A549 (cell line): ENCODE measurements at regions not wholly inside any gene's neighbourhood (a gene's known extent, or its start where the extent isn't known, plus 50 kb on each side); places are given as distances from the start of the nearest gene placed in this dataset.

Experiments used
- ATAC-seq, 2 experiments: fragments of 200-7000 bp in 1 of 2; fragments of >200 bp in 1 of 2; cut with Nextera tagmentation in 1 of 2; cut with Tn5 transposase in 1 of 2; 3 replicates each; pipeline versions ENCODE4 v1.8.0 to v1.9.1; 2018 to 2020; ENCODE audit warnings: mild to moderate bottlenecking in 1 of 2, moderate library complexity in 1 of 2
- CTCF ChIA-PET: fragments of 300-600 bp; sonication (Branson Sonifier 250); formaldehyde crosslinking; extraction: SDS; loops from one replicate; lab custom pipeline; 2021; ENCODE audit warnings: antibody characterized with exemption, inconsistent platforms; lab: Yijun Ruan, JAX
- POLR2A ChIA-PET: fragments of 350-600 bp; formaldehyde crosslinking; extraction: SDS; loops from one replicate; lab custom pipeline; 2021; ENCODE audit warnings: antibody characterized with exemption, inconsistent platforms; lab: Yijun Ruan, JAX
- DNase-seq, 2 experiments: peaks; one replicate each; pipeline versions ENCODE4 v3.0.0 to v3.0.0-alpha.2; 2011 to 2016; ENCODE audit warnings: low read depth in 1 of 2, low spot score in 1 of 2
- FAIRE-seq: peaks from 2 replicates; lab custom pipeline; 2011; peaks lifted over from hg19 to GRCh38; lab: Jason Lieb, UNC
- H3K27ac ChIP-seq, 2 experiments: fragments of >200 bp; sonication (Bioruptor Twin); formaldehyde crosslinking; 3 replicates each; pipeline ENCODE4 v1.5.1; 2016 to 2017
- H3K4me1 ChIP-seq: fragments of >200 bp; sonication (Bioruptor Twin); formaldehyde crosslinking; 3 replicates; pipeline ENCODE4 v1.6.1; 2016
- H3K4me2 ChIP-seq: fragments of >200 bp; sonication (Bioruptor Twin); formaldehyde crosslinking; 3 replicates; pipeline ENCODE4 v1.6.1; 2016
- H3K4me3 ChIP-seq: fragments of >200 bp; sonication (Bioruptor Twin); formaldehyde crosslinking; 3 replicates; pipeline ENCODE4 v1.5.1; 2016
- H3K9me3 ChIP-seq: fragments of >200 bp; sonication (Bioruptor Twin); formaldehyde crosslinking; 3 replicates; pipeline ENCODE4 v1.6.1; 2016
- CBX2 ChIP-seq: fragments of 200-600 bp; sonication (generic); IDR thresholded peaks from 2 replicates; pipeline ENCODE4 v1.6.1; 2016; ENCODE audit warnings: low read depth, mild to moderate bottlenecking, borderline replicate concordance
- CHD2 ChIP-seq: fragments of 150-350 bp; IDR thresholded peaks from 2 replicates; pipeline ENCODE4 v1.6.1; 2014; ENCODE audit warnings: low read length; ENCODE audit not compliant: partially characterized antibody
- CHD4 ChIP-seq: fragments of 200-600 bp; sonication (generic); IDR thresholded peaks from 2 replicates; pipeline ENCODE4 v1.6.1; 2016; ENCODE audit warnings: antibody characterized with exemption, mild to moderate bottlenecking, borderline replicate concordance
- EHF ChIP-seq: fragments of 250-450 bp; sonication (Bioruptor Pico); IDR thresholded peaks from 2 replicates; pipeline ENCODE4 v1.5.0; 2020; ENCODE audit warnings: mild to moderate bottlenecking
- EP300 ChIP-seq, 2 experiments: fragments of >200 bp; sonication (Bioruptor Twin); formaldehyde crosslinking; IDR thresholded peaks; 2 replicates in 1 of 2; 3 replicates in 1 of 2; pipeline ENCODE4 v1.6.1; 2016 to 2017
- FOSB ChIP-seq: fragments of 250-450 bp; sonication (Bioruptor Pico); IDR thresholded peaks from 2 replicates; pipeline ENCODE4 v1.5.0; 2020; ENCODE audit warnings: mild to moderate bottlenecking, moderate library complexity
- HOXB5 ChIP-seq: fragments of 250-450 bp; sonication (Bioruptor Pico); IDR thresholded peaks from 2 replicates; pipeline ENCODE4 v1.5.0; 2020; ENCODE audit warnings: mild to moderate bottlenecking, moderate library complexity
- JUN ChIP-seq, 2 experiments: fragments of >200 bp; sonication (Bioruptor Twin); formaldehyde crosslinking; IDR thresholded peaks; 2 replicates in 1 of 2; 3 replicates in 1 of 2; pipeline ENCODE4 v1.6.1; 2016 to 2017
- JUNB ChIP-seq: fragments of >200 bp; sonication (Bioruptor Twin); formaldehyde crosslinking; IDR thresholded peaks from 2 replicates; pipeline ENCODE4 v1.6.1; 2016
- KDM5A ChIP-seq: fragments of 200-600 bp; sonication (generic); IDR thresholded peaks from 2 replicates; pipeline ENCODE4 v1.6.1; 2016; ENCODE audit warnings: antibody characterized with exemption, mild to moderate bottlenecking
- NPAS2 ChIP-seq: fragments of 250-450 bp; sonication (Bioruptor Pico); IDR thresholded peaks from 2 replicates; pipeline ENCODE4 v1.8.0; 2022; ENCODE audit warnings: mild to moderate bottlenecking, moderate library complexity, borderline replicate concordance
- POLR2A ChIP-seq: IDR thresholded peaks from 2 replicates; pipeline ENCODE4 v1.6.1; 2012; ENCODE audit warnings: mild to moderate bottlenecking, low read length
- POLR2AphosphoS2 ChIP-seq: conservative IDR thresholded peaks from 2 replicates; pipeline ENCODE4 v1.6.1; 2012; ENCODE audit warnings: low read length, improper control_type of control experiment, inconsistent platforms
- RAD21 ChIP-seq, 2 experiments: fragments of >200 bp in 1 of 2; sonication (Bioruptor Twin) in 1 of 2; formaldehyde crosslinking in 1 of 2; IDR thresholded peaks in 1 of 2; conservative IDR thresholded peaks in 1 of 2; 2 replicates in 1 of 2; 3 replicates in 1 of 2; pipeline ENCODE4 v1.6.1; 2012 to 2018; ENCODE audit warnings: inconsistent platforms in 1 of 2
- RCOR1 ChIP-seq: fragments of 150-350 bp; IDR thresholded peaks from 2 replicates; pipeline ENCODE4 v1.6.1; 2014; ENCODE audit warnings: antibody characterized with exemption, low read length, low read depth
- RFX5 ChIP-seq: fragments of 450-650 bp; IDR thresholded peaks from 2 replicates; pipeline ENCODE4 v1.7.1; 2014; ENCODE audit warnings: antibody characterized with exemption, mild to moderate bottlenecking, moderate library complexity
- RNF2 ChIP-seq: fragments of 200-600 bp; sonication (generic); IDR thresholded peaks from 2 replicates; pipeline ENCODE4 v1.6.1; 2016; ENCODE audit warnings: low read depth, mild to moderate bottlenecking, antibody characterized with exemption, moderate library complexity, borderline replicate concordance
- SMC3 ChIP-seq: fragments of >200 bp; sonication (Bioruptor Twin); formaldehyde crosslinking; IDR thresholded peaks from 3 replicates; pipeline ENCODE4 v1.6.1; 2018; ENCODE audit warnings: inconsistent platforms
- TFCP2L1 ChIP-seq: fragments of 250-450 bp; sonication (Bioruptor Pico); IDR thresholded peaks from 2 replicates; pipeline ENCODE4 v1.5.0; 2021; ENCODE audit warnings: mild to moderate bottlenecking
- TP53 ChIP-seq: fragments of 250-450 bp; sonication (Bioruptor Pico); IDR thresholded peaks from 2 replicates; pipeline ENCODE4 v1.5.0; 2021; ENCODE audit warnings: mild to moderate bottlenecking, moderate library complexity
- ZC3H11A ChIP-seq: fragments of 450-650 bp; IDR thresholded peaks from 2 replicates; pipeline ENCODE4 v1.6.1; 2014; ENCODE audit warnings: antibody characterized with exemption, mild to moderate bottlenecking
- ZNF302 ChIP-seq: fragments of 250-450 bp; sonication (Bioruptor Pico); IDR thresholded peaks from 2 replicates; pipeline ENCODE4 v1.9.0; 2021; ENCODE audit warnings: inconsistent platforms, mild to moderate bottlenecking, moderate library complexity
- ZSCAN20 ChIP-seq: fragments of 250-450 bp; sonication (Bioruptor Pico); IDR thresholded peaks from 2 replicates; pipeline ENCODE4 v1.8.0; 2022; ENCODE audit warnings: mild to moderate bottlenecking, moderate library complexity
- WGBS: methylation state at CpG from one replicate; pipeline ENCODE4 v1.1.6; 2017; ENCODE audit errors: missing lambda C conversion rate; 5-methylcytosine and 5-hydroxymethylcytosine counted together
- TF ChIP-seq, protein P1 (sequence below): fragments of >200 bp; sonication (Bioruptor Twin); formaldehyde crosslinking; IDR thresholded peaks from 2 replicates; pipeline ENCODE4 v1.6.1; 2016
- TF ChIP-seq, protein P2 (sequence below): fragments of >200 bp; sonication (Bioruptor Twin); formaldehyde crosslinking; IDR thresholded peaks from 3 replicates; pipeline ENCODE4 v1.6.1; 2016
- TF ChIP-seq, protein P3 (sequence below): fragments of >200 bp; sonication (Bioruptor Twin); formaldehyde crosslinking; IDR thresholded peaks from 3 replicates; pipeline ENCODE4 v1.5.1; 2016
- TF ChIP-seq, protein P4 (sequence below): fragments of 250-450 bp; sonication (Bioruptor Pico); IDR thresholded peaks from 2 replicates; pipeline ENCODE4 v1.5.0; 2020; ENCODE audit warnings: low read depth, mild to moderate bottlenecking, moderate library complexity

DNA sequence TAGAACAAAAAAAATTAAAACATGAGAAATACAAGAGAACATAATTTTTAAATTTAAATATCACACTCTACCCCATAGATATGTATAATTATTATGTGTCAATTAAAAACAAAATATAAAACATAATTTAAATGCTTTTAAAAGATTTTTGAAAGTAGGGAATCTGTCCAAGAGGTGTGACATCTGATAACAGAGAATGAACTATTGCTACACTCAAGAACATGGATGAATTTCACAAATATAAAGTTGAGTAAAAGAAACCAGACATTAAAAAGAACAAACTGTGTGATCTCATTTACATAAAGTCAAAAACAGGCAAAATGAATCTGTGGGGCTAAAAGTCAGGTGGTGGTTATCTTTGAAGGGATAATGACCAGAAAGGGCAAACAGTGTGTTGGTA is 106.5 kb upstream of the COL21A1 start:
- no peak overlapping the region for H3K27ac ChIP-seq
- FAIRE-seq (no peak), ATAC-seq (no peak), DNase-seq (no peak)
- peaks cover 10% of the 10 kb centered on the region; the same call in 2 of the 3 replicates for H3K9me3 ChIP-seq
- no peaks in the 10 kb centered on the region for H3K4me1 ChIP-seq
- no peak overlapping the region for H3K4me2 ChIP-seq
- no peak for TF ChIP-seq RAD21 (conservative IDR thresholded peaks at IDR 0.05 in 1 of 2, IDR thresholded peaks at IDR 0.05 in 1 of 2)
- no peak overlapping the region for H3K4me3 ChIP-seq
- ChIA-PET CTCF (no interaction called here), POLR2A (no interaction called here)

DNA sequence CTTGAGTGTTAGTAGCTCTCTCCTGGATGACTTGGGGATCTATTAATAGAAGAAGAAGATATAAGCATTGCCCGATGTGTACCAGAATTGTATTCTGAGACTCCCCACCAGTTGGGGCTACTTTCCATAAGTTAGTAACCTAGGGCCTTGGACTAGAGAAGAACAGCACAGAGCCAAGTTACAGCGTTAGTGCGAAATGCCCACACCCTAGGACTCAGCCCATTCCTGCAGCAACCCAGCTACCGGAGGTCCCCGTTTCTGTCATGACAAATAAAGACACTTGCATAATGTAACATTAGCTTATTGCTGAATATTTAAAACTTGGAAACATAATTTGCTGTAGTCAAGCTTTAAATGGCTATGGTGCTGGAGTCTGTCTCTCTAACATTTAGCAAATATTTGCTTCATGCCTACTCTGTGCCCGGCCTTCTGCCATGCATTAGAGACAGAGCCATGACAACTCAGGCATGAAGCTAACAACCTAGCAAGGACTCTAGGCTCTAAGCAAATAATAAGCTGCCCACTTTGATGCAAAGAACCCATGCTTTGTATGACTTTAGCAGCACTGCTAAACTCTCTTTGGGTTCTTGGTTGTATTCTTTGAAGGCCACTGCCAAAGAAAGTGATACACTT is 103.4 kb upstream of the COL21A1 start:
- DNase-seq (no peak), FAIRE-seq (no peak), ATAC-seq (no peak)
- no peak overlapping the region for H3K4me2 ChIP-seq
- 78% methylated on average over 6 of the region's 6 CpGs for WGBS
- ChIA-PET CTCF (interaction anchor here (1.0 to 1.7 kb wide), 2 partner anchors 11 to 20 kb away, joined by 3 to 5 read pairs; no protein-coding TSS in a partner anchor), POLR2A (no interaction called here)
- no peak overlapping the region for H3K27ac ChIP-seq
- no peaks in the 10 kb centered on the region for H3K4me1 ChIP-seq
- TF ChIP-seq RCOR1 (no peak), RAD21 (conservative IDR thresholded peaks at IDR 0.05 in 1 of 2, IDR thresholded peaks at IDR 0.05 in 1 of 2) (no peak), TP53 (CRISPR knock-in tag) (no peak), EP300 (IDR thresholded peaks at IDR 0.05) (no peak), ZSCAN20 (CRISPR knock-in tag) (no peak), CHD4 (no peak), ZNF302 (CRISPR knock-in tag) (no peak), NPAS2 (no peak), POLR2AphosphoS2 (no peak), CBX2 (no peak), JUN (IDR thresholded peaks at IDR 0.05) (no peak)
- TF ChIP-seq, protein P1, sequence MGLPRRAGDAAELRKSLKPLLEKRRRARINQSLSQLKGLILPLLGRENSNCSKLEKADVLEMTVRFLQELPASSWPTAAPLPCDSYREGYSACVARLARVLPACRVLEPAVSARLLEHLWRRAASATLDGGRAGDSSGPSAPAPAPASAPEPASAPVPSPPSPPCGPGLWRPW: no peak
- TF ChIP-seq, protein P2, sequence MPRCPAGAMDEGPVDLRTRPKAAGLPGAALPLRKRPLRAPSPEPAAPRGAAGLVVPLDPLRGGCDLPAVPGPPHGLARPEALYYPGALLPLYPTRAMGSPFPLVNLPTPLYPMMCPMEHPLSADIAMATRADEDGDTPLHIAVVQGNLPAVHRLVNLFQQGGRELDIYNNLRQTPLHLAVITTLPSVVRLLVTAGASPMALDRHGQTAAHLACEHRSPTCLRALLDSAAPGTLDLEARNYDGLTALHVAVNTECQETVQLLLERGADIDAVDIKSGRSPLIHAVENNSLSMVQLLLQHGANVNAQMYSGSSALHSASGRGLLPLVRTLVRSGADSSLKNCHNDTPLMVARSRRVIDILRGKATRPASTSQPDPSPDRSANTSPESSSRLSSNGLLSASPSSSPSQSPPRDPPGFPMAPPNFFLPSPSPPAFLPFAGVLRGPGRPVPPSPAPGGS: no peak
- TF ChIP-seq, protein P3, sequence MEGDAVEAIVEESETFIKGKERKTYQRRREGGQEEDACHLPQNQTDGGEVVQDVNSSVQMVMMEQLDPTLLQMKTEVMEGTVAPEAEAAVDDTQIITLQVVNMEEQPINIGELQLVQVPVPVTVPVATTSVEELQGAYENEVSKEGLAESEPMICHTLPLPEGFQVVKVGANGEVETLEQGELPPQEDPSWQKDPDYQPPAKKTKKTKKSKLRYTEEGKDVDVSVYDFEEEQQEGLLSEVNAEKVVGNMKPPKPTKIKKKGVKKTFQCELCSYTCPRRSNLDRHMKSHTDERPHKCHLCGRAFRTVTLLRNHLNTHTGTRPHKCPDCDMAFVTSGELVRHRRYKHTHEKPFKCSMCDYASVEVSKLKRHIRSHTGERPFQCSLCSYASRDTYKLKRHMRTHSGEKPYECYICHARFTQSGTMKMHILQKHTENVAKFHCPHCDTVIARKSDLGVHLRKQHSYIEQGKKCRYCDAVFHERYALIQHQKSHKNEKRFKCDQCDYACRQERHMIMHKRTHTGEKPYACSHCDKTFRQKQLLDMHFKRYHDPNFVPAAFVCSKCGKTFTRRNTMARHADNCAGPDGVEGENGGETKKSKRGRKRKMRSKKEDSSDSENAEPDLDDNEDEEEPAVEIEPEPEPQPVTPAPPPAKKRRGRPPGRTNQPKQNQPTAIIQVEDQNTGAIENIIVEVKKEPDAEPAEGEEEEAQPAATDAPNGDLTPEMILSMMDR: no peak
- H3K9me3 ChIP-seq: peaks cover 10% of the 10 kb centered on the region; the same call in 2 of the 3 replicates
- H3K4me3 ChIP-seq: no peak overlapping the region

- no peak overlapping the region for H3K27ac ChIP-seq
- no peak overlapping the region for H3K4me2 ChIP-seq
- FAIRE-seq (no peak), DNase-seq (no peak), ATAC-seq (no peak)
- H3K4me3 ChIP-seq: no peak overlapping the region
- H3K9me3 ChIP-seq: peaks cover 10% of the 10 kb centered on the region; the same call in 2 of the 3 replicates
- POLR2A ChIA-PET: no interaction called here
- 72% methylated on average over 3 of the region's 3 CpGs for WGBS
- no peaks in the 10 kb centered on the region for H3K4me1 ChIP-seq
- CTCF ChIA-PET: interaction anchor here (1.5 kb wide), 1 partner anchor 34 kb away, joined by 4 read pairs; no protein-coding TSS in a partner anchor
- TF ChIP-seq JUN (IDR thresholded peaks at IDR 0.05) (no peak), POLR2AphosphoS2 (no peak), KDM5A (no peak), EHF (no peak), TFCP2L1 (CRISPR knock-in tag) (no peak), CHD2 (no peak), FOSB (CRISPR knock-in tag) (no peak), JUNB (no peak), RNF2 (no peak), RFX5 (no peak), ZC3H11A (no peak), SMC3 (no peak), HOXB5 (CRISPR knock-in tag) (no peak), POLR2A (no peak)
- TF ChIP-seq, protein P4, sequence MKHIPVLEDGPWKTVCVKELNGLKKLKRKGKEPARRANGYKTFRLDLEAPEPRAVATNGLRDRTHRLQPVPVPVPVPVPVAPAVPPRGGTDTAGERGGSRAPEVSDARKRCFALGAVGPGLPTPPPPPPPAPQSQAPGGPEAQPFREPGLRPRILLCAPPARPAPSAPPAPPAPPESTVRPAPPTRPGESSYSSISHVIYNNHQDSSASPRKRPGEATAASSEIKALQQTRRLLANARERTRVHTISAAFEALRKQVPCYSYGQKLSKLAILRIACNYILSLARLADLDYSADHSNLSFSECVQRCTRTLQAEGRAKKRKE (CRISPR knock-in tag): no peak
- TF ChIP-seq, protein P1: no peak
Observed at GRCh38 chr6:56349194-56349593, 101.8 kb upstream of the COL21A1 start.
